GM19438 (cell line): ENCODE measurements at regions not wholly inside any gene's neighbourhood (a gene's known extent, or its start where the extent isn't known, plus 50 kb on each side); places are given as distances from the start of the nearest gene placed in this dataset.
"Not testable (repeated sequence)": the region's sequence is repeated elsewhere in the genome, so short reads cannot be mapped to it uniquely, and the experiment has no call there.

Experiments used
- ATAC-seq: cut with Tn5 transposase; IDR thresholded peaks from one replicate; pipeline ENCODE4 v1.9.1; 2021; ENCODE audit warnings: low read depth; ENCODE audit not compliant: unreplicated experiment

DNA sequence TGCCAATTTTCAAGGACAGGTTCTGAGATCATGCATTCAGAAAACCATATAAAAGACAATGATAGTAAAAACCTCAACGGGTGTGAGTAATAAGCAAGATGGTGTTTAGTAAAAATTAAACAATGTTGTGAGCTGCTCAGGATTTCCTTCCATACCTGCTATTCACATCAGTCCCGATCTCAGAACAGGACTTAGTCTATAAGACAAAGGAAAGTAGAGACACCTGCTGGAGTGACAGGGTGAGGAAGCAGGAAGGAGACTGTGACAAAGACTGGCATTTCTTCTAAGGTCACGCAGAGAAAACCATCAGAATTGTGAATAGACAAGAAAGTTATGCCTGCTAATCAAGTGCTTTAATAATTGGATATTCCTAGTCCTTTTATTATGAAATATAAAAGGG, 648.0 kb downstream of the DACH1 start:
- ATAC-seq: no peak

DNA sequence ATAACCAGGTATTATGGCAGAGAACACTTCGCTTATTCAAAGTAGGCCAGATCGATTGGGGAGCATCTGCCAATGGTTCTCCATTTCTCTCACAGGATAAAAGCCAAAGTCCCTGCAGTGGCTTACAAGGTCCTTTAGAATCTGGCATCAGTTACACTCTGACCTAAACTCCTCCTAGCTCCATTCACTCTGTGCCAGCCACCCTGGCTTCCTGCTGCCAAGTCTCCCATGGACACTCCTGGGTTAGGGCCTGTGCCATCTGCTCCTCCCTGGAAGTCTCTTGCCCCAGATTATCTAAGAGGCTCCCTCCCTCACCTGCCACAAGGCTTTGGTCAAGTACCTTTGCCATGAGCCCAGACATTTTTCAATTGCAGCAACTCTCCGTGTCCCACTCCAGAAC, 649.2 kb downstream of the DACH1 start:
- ATAC-seq: no peak

DNA sequence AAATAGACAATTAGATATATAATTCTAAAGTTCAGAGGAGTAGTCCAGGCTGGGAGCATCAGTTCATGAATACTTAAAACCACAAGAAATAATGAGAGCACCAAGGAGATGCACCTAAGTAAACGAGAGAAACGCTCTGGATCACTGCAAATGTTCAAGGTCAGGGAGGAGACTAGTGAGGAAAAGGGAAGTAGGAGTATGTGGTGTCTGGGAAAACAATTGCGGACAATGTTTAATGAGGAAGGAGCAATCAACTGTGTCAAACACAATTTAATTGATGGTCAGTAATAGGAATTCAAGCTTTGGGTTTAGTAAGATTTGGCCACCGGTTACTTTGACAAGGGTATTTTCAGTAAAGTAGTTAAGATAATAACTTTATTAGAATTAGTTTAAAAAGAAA, 652.2 kb downstream of the DACH1 start:
- no peak for ATAC-seq

DNA sequence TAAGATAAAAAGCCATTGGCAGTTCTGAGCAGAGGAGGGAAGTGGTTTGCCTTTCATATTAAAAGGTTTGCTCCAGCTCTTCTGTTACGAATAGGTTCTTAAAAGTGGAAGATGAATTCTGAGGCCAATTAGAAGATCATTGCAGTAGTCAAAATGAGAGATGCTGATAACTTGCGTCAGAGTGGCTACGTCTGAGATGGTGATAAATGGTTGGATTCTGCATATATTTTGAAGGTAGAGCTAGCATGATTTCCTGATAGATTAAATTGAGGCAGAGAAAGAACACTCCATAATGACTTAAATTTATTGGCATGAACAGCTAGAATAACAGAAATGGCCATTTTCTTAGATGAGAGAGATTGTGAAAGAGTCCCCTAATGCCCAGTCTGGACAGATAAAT, 652.6 kb downstream of the DACH1 start:
- no peak for ATAC-seq

DNA sequence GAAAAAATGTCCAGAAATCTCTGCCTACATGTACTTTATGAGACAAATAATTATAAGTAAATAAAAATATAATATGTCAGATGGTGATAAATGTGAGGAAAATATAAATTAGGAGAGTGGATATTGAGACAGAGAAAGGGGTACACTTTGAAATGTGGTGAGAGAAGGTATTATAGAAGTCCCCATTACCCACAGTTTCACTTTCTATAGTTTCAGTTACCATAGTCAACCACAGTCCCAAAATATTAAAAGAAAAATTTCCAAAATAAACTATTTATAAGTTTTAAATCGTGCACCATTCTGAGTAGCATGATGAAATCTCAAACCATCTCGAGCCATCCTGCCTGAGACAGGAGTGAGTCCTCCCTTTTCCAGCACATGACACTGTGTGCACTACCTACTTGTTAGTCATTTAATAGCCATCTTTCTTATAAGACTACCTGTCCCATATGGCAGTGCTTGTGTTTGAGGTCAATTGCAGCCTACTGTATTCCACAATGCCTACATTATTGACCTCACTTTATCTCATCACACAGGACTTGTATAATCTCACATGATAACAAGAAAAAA, 653.7 kb downstream of the DACH1 start:
- ATAC-seq: no peak

DNA sequence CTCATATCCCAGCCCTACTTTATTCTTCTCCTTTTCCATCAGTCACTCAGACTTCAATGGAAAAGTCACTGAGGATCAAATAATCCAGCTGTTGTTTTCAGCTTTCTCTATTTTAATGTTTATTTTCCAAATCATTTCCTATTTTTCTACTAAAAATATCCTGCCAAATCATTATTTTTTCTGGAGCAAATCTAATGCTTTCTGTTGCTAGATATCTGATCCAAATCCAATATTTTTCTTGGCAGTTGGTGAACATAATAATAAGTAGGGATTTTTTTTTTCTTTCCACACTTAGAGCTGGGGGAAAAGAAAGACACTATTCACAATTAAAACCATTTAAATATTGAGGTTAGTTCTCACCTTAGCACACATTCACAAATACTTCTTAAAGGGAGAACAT, 656.1 kb downstream of the DACH1 start:
- ATAC-seq: no peak

DNA sequence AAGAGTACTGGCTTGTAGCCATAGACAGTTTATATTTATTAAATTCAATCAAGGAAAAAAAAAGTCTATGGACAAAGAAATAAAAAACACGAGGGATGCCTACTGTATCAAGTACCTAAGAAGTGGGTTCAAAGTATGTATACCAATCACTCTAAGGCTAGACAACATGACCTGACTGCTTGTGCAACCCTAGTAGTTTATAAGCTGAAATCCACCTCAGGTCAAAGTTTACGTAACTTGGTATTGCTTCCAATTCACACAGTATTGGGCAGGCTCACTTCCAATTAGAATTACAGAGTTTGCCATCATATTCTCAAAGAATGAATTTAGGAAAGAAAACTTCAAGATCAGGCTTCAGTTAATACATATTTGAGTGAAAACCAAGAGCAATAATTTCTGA, 657.8 kb downstream of the DACH1 start:
- no peak for ATAC-seq

DNA sequence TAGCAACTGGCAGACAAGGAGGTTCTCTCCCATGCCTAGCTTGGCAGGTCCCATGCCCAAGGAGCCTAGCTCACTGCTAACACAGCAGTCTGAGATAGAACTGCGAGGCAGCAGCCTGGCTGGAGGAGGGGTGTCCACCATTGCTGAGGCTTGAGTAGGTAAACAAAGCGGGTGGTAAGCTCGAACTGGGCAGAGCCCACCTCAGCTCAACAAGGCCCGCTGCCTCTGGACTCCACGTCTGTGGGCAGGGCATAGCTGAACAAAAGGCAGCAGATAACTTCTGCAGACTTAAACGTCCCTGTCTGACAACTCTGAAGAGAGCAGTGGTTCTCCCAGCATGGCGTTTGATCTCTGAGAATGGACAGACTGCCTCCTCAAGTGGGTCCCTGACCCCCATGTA, 682.4 kb downstream of the DACH1 start:
- not testable (repeated sequence) for ATAC-seq

DNA sequence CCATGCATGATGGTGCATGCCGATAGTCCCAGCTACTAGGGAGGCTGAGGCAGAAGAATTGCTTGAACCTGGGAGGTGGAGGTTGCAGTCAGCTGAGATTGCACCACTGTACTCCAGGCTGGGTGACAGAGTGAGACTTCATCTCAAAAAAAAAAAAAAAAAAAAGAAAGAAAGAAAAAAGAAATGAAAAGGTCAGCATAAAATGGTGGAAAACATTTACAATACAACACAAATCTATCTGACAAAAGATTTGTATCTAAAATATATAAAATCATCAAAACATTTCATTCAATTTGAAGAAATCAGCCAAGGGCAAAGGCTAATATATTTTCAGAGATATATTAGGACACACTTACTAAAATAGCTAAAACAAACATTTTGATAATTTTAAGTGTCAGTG, 683.7 kb downstream of the DACH1 start:
- not testable (repeated sequence) for ATAC-seq

DNA sequence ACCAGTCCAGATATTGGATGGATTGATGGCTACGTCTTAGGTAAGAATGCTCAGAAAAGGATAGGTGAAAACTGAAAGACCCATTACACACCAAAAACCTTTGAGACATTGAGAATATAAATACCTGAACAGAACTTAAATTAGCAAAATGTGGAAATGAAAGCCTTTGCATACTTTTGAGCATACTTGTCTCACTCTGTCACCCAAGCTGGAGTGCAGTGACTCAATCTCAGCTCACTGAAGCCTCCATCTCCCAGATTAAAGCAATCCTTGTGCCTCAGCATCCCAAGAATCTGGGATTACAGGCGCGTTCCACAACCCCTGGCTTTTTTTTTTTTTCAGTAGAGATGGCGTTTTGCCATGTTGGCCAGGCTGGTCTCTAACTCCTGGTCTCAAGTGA, 695.3 kb downstream of the DACH1 start:
- no peak for ATAC-seq

DNA sequence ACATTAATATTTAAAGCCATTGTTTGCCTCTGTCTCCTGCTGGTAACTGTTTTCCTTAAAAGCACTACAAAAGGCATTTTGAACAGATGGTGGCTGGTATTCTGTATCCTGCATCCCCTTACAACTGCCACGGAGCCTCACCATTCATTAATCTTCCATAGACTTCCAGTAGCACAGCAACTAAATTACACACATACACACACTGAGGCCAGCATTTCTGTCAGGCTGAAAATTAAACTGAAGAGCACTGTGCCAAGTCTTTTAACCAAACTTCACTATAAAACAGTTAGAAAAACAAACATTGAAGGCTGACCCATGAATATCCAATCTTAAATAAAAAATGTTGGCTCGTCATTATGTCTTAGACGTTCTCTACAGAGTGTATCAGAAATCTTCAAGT, 697.8 kb downstream of the DACH1 start:
- ATAC-seq: no peak

DNA sequence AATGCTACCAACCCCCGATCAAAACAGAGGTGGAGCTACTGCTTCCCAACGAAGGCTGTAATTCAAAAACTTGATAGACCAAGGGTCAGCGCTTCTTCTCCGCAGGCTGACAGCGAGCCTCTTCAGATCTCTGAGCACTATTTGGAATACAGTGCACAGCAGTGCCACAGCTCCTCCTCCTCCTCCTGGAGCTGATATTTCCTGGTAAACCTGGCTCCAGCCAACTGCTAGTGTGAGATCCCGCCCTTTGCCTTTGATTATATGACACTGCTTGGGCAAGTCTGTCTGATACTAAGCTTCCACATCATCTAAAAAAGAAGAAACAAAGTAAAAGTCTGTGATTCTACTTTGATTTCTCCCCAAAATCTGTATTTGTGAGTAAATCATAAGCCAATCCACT, 710.5 kb downstream of the DACH1 start:
- no peak for ATAC-seq

DNA sequence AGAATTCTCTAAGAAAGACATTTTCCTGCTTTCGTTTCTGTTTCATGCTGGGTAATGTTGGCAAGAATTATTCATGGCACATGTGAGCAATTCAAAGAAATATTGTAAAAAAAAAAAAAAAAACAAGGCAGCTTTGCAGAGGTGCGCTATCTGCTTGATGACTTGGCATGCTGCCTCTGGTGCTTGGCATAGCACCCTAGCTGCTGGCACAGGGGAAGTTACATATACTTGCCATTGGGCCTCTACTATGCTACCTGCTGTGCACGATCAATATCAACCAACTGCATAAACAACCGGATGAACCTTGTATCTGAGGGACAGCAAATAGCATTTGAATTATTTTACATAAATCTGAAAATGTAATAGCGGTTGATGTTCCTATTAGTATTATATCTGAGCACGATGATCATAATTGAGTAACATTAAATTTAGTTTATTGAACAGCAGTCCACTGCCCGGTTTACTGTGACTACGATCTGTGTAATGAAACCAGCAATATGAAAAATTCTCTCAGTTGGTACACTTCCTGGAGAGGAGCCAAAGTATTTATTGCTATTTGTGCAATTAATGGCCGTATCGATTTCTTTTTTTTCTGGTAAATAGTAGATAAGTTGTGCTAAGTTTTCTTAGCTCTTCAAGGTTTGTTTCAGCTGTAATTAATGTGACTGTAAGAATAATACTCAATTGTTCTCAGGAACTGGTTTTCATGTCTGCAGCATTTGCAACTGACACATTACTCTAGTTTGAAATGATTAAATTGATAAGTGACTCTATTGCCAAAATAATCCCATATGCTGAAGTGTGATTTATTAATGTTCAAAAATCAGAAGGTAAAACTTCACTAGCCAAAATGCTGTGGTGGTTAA, 717.3 kb downstream of the DACH1 start:
- ATAC-seq: no peak

DNA sequence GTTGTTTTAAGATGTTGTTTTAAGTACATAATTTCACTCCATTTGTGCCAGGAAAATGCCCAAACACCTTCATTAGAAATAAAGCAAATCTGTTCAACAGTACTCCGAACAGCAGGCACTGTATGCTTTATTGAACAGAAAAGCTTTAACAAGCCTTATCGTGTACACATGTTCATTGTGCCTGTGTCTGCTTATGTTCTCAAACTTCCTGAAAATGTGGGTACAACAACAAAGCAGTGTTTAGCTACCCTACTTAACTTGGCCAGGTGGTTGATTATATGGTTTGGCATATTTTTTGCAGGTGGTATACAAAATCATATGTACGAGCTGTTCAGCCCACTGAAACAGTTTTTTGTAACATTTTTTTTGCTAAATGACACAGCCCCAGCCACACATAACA, 718.0 kb downstream of the DACH1 start:
- no peak for ATAC-seq

DNA sequence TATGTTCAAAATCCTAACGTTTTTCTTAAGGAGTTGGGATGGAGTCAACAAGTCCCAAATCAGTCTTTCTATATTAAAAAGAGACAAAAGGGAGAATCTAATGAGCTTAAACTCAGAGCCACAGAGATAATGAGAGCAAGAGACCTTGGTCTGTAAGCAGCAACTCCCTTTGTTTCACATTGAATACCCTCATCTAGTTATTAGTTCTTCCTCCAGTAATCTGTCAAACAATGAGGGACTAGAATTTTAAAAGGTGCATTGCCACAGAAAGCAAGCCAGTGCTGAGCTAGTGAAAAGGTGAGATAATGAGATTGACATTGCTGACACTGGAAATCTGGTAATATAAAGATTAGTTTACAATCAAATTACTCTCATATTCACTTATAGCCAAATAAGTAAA, 718.6 kb downstream of the DACH1 start:
- ATAC-seq: no peak

DNA sequence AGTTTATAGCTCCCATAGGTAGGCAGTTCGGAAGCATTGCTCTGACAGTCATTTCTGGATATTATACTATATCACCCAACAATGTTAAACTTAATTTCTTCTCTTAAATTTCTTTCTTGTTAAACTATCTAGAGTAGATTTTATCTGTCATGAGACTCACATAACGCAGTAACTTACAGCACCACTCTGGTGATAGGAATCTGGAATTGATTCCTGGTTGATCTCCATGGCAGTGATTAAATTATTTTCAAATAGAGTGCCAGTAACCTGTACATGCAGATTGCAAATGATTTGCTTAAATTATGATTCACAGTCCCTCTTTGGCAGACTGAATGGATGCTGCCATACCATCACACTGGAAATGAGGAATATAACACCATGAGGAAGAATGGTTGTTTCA, 722.1 kb downstream of the DACH1 start:
- ATAC-seq: no peak

DNA sequence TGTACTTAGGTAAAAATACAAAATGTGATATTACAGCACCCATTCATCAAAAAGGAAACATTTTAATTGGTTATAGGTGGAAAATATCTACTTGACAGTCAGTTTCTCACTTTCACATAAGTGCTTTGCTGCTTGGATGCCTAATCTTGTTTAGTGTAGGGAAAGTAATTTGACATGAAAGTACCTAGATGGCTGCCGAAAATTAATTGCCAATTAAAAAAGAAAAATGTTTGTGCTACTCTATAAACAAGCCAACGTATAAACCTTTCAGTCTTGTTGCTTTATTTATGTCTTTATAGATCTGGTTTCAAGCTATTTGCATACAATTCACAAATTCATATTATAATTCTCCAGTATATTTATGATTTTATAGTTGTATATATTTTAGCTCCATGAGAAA, 729.9 kb downstream of the DACH1 start:
- no peak for ATAC-seq

DNA sequence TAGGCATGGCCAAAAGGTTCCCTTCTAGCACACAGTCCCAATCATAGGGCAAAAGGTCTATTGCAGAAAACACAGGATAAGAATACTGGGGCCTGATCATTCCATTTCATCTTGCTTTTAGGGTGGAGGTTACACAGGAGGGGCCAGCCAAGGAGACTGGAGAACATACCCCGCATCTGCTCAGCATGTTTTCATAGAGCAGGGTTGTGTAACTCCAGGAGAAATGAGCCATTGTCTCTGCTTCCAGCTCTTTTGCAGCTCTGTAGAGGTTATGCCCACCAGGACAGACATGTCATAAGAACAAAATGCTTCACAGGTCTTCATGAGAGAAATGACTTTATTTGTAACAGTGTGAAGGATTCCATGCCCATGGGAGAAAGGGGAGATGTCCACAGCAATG, 742.8 kb downstream of the DACH1 start:
- ATAC-seq: no peak

DNA sequence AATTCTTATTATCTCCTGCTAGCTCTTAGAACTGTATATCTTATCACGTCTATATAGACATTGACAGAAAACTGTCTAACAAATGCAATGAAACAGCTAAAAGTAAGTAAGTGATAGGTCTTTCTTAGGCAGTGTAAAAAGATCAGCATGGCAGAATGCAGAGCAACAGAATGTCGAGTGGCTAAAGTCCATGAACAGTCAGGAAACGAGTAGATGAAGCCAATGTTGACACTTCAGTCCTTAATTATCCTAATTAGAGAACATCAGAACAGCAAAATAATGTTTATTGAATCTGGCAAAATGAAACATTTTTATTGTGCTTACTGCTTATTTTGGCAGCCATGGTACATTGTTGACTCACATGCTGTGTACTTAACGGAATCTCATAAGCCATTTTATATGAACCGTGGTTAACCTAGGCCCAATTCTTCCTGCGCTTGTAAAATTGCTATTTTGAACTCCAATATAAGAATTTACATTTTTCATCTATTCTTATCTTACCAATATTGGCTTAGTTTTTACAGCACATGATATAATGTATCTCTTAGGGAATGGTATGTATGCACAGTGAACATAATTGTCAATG, 748.1 kb downstream of the DACH1 start:
- no peak for ATAC-seq

DNA sequence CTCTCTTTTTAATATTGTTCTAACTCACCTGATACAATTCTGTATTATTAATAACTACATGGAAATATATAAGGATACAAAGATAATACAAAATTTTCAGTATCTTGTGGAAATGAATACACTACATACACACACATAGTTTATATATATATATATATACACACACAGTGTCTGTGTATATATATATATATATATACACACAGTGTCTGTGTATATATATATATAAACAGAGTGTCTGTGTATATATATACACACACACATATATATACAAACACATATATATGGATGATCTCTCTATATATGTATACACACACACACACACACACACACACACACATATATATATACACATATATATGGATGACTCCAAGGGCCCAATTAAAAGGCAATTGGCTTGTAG, 749.1 kb downstream of the DACH1 start:
- no peak for ATAC-seq

DNA sequence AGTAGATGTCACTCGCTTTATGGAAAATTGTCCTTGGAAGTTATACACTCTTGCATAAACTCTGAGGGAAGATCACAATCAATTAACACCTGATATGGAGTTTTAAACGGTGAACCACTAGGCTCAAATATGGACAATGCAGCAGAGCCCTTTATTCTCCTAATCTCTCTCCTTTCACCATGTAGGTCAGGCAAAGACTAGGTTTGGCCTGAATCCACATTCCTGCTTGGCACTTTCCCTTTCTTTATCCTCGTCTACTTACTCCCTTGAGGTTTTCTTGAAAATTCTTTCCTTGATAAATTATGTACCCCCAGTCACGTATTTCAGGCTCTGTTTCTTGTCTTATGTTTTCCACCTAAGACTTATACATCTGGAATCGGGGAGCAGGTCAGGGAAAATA, 751.7 kb downstream of the DACH1 start:
- ATAC-seq: no peak

DNA sequence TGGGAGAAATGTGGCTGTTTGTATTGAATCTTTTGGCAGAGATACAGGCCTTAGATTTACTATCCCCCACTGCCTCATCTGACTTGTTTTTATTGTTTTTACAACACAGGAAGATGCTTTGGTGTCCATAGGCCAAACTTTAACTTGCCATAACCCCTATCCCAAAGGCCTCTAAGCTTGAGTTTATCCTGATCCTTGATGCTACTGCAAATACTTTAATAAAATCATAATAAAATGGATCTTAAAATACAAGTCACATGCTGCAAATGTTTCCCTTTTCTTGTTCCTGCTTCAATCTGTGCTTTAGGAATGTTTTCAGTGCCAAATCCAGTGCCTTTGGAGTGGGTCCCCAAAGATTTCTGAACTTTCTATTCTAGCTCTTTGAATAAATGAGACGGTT, 770.6 kb downstream of the DACH1 start:
- ATAC-seq: no peak
